B cell (primary cell): ENCODE measurements at regions not wholly inside any gene's neighbourhood (a gene's known extent, or its start where the extent isn't known, plus 50 kb on each side); places are given as distances from the start of the nearest gene placed in this dataset.

Source experiments
- ATAC-seq: fragments of 200-7000 bp; cut with Tn5 transposase; one replicate; pipeline ENCODE4 v1.10.0; 2021; ENCODE audit warnings: low read depth, mild to moderate bottlenecking, moderate number of reproducible peaks, moderate library complexity
- CTCF ChIA-PET: fragments of 350-600 bp; sonication (Branson Sonifier 250); formaldehyde crosslinking; loops from one replicate; lab custom pipeline; 2021; ENCODE audit warnings: antibody characterized with exemption, inconsistent platforms; lab: Charles Lee
- POLR2A ChIA-PET: fragments of 350-600 bp; sonication (Branson Sonifier 250); formaldehyde crosslinking; loops from one replicate; lab custom pipeline; 2021; ENCODE audit warnings: antibody characterized with exemption; lab: Charles Lee
- DNase-seq: peaks from one replicate; pipeline ENCODE4 v3.0.0; 2013
- H2AFZ ChIP-seq: 2 replicates; pipeline ENCODE4 v1.6.1; 2012; ENCODE audit warnings: mild to moderate bottlenecking, low read depth, low read length; ENCODE audit not compliant: insufficient read depth, poor library complexity, severe bottlenecking
- H3K27ac ChIP-seq, 2 donors: 1 replicate in 1 of 2; 2 replicates in 1 of 2; pipeline ENCODE4 v1.5.1; 2012 to 2013; ENCODE audit warnings: low read length in 2 of 2, mild to moderate bottlenecking in 2 of 2, moderate library complexity in 1 of 2
- H3K27me3 ChIP-seq, 4 experiments: fragments of 200-600 bp in 1 of 4; sonication (generic) in 1 of 4; replicated peaks in 1 of 4; 1 replicate in 2 of 4; 2 replicates in 2 of 4; pipeline versions ENCODE4 v1.6.1 to v1.7.0; 2013 to 2016; ENCODE audit warnings: low read length in 3 of 4, mild to moderate bottlenecking in 2 of 4, mixed read lengths in 1 of 4, moderate library complexity in 1 of 4; ENCODE audit not compliant: insufficient read depth in 4 of 4, control insufficient read depth in 3 of 4; ENCODE audit errors: control extremely low read depth in 1 of 4
- H3K36me3 ChIP-seq, 2 experiments: replicated peaks in 1 of 2; 1 replicate in 1 of 2; 2 replicates in 1 of 2; pipeline versions ENCODE4 v1.6.1 to v1.7.1; 2013; ENCODE audit warnings: low read length in 1 of 2; ENCODE audit not compliant: insufficient read depth in 2 of 2, control insufficient read depth in 1 of 2; ENCODE audit errors: control extremely low read depth in 1 of 2, extremely low read depth in 1 of 2
- H3K4me1 ChIP-seq, 2 donors: fragments of 200-600 bp in 1 of 2; sonication (generic) in 1 of 2; 1 replicate in 1 of 2; 2 replicates in 1 of 2; pipeline versions ENCODE4 v1.5.1 to v1.6.1; 2013 to 2017; ENCODE audit warnings: low read length in 2 of 2; ENCODE audit not compliant: control insufficient read depth in 2 of 2, insufficient read depth in 2 of 2
- H3K4me2 ChIP-seq: replicated peaks from 2 replicates; pipeline ENCODE3; 2012; ENCODE audit warnings: mild to moderate bottlenecking, low read depth, low read length; ENCODE audit not compliant: poor library complexity, severe bottlenecking
- H3K4me3 ChIP-seq, 5 experiments: fragments of 200-600 bp in 1 of 5; sonication (generic) in 1 of 5; 1 replicate in 3 of 5; 2 replicates in 2 of 5; pipeline versions ENCODE4 v1.5.1 to v1.7.0; 2011 to 2016; ENCODE audit warnings: low read length in 4 of 5, mild to moderate bottlenecking in 4 of 5, low read depth in 2 of 5, control low read depth in 1 of 5, moderate library complexity in 1 of 5; ENCODE audit not compliant: insufficient read depth in 1 of 5; ENCODE audit errors: control extremely low read depth in 1 of 5, extremely low read depth in 1 of 5
- H3K79me2 ChIP-seq: fragments of 200-600 bp; sonication (generic); one replicate; pipeline ENCODE4 v1.6.0; 2016; ENCODE audit warnings: low read length; ENCODE audit not compliant: control insufficient read depth, insufficient read depth
- H3K9ac ChIP-seq: fragments of 200-600 bp; sonication (generic); 2 replicates; pipeline ENCODE4 v1.6.1; 2017; ENCODE audit warnings: mild to moderate bottlenecking, low read length, moderate library complexity
- H3K9me3 ChIP-seq, 3 donors: one replicate each; pipeline versions ENCODE4 v1.6.1 to v1.7.1; 2013; ENCODE audit warnings: low read length in 2 of 3; ENCODE audit not compliant: control insufficient read depth in 2 of 3, insufficient read depth in 1 of 3; ENCODE audit errors: control extremely low read depth in 1 of 3
- H4K20me1 ChIP-seq: 2 replicates; pipeline ENCODE4 v1.6.0; 2012; ENCODE audit warnings: mild to moderate bottlenecking, low read length; ENCODE audit not compliant: insufficient read depth, control insufficient read depth, poor library complexity, severe bottlenecking
- H3K27ac Mint-ChIP-seq: one replicate; pipeline ENCODE4 v1.8.0; 2021; ENCODE audit warnings: mixed read lengths
- H3K27me3 Mint-ChIP-seq: one replicate; pipeline ENCODE4 v1.8.0; 2021; ENCODE audit warnings: mixed read lengths
- H3K4me1 Mint-ChIP-seq: one replicate; pipeline ENCODE4 v1.8.0; 2021; ENCODE audit warnings: mixed read lengths
- H3K4me3 Mint-ChIP-seq: one replicate; pipeline ENCODE4 v1.8.0; 2021; ENCODE audit warnings: mixed read lengths
- H3K9me3 Mint-ChIP-seq: one replicate; pipeline ENCODE4 v1.8.0; 2022; ENCODE audit warnings: mixed read lengths; ENCODE audit not compliant: insufficient read depth
- EZH2 ChIP-seq: IDR thresholded peaks from 2 replicates; pipeline ENCODE4 v1.6.1; 2012; ENCODE audit warnings: borderline replicate concordance, low read depth, mild to moderate bottlenecking, moderate library complexity, low read length; ENCODE audit not compliant: insufficient read depth, poor library complexity, severe bottlenecking
- WGBS: methylation state at CpG from one replicate; pipeline ENCODE4 v1.1.5; 2013; ENCODE audit warnings: missing lambda C conversion rate; ENCODE audit not compliant: insufficient coverage; 5-methylcytosine and 5-hydroxymethylcytosine counted together
- intact Hi-C: fragments of 100-400 bp; cut with micrococcal nuclease; formaldehyde crosslinking; loops from one replicate; pipeline ENCODE4 v1.10.0; 2022
- TF ChIP-seq, protein P1 (sequence below): fragments of 200-600 bp; IDR thresholded peaks from one replicate; pipeline ENCODE4 v1.8.0; 2022; ENCODE audit warnings: antibody characterized with exemption, mild to moderate bottlenecking

DNA sequence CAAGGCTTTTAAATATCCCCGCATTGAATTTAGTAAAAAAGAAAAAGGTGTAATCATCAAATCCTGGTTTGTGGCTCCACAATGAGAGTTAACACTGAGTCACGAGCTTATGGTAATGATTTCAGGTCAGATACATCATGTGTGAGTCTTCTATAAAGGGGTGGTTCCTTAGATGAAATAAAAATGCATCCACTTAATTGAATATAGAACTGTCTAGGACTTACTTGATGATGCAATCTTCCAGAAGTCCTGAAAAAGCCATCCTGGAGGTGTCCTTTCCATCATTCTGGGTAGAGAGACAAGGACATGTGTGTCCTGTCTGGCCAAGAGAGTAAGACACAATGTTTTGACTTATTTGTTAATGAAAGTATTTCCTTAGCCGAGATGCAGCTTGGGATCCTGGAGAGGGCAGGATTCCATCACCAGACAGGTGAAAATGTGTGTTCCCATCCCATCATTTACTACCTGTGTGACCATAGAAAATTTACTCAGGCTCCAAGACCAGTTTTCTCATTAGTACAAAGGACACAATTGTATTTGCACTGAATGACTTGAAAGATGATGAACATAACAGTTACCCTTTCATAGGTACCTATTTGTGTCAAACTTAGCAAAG is 1539.8 kb upstream of the PIK3C3 start:
- POLR2A ChIA-PET, result no interaction called here
- DNase-seq (no peak), ATAC-seq (no peak)
- Mint-ChIP-seq H3K9me3 (peaks cover 4% of the 10 kb centered on the region), H3K27me3 (no peaks in the 10 kb centered on the region), H3K4me3 (no peak overlapping the region), H3K27ac (no peak overlapping the region), H3K4me1 (no peaks in the 10 kb centered on the region)
- intact Hi-C loops, result no loop called here
- Histone ChIP-seq H3K9ac (no peak overlapping the region), H3K9me3 (no peaks in the 10 kb centered on the region), H2AFZ (no peak overlapping the region), H3K79me2 (no peaks in the 10 kb centered on the region), H3K27me3 (no peaks in the 10 kb centered on the region), H4K20me1 (no peaks in the 10 kb centered on the region), H3K4me3 (no peak overlapping the region), H3K4me1 (no peaks in the 10 kb centered on the region), H3K27ac (no peak overlapping the region), H3K4me2 (no peak overlapping the region), H3K36me3 (no peaks in the 10 kb centered on the region)
- TF ChIP-seq, protein P1, sequence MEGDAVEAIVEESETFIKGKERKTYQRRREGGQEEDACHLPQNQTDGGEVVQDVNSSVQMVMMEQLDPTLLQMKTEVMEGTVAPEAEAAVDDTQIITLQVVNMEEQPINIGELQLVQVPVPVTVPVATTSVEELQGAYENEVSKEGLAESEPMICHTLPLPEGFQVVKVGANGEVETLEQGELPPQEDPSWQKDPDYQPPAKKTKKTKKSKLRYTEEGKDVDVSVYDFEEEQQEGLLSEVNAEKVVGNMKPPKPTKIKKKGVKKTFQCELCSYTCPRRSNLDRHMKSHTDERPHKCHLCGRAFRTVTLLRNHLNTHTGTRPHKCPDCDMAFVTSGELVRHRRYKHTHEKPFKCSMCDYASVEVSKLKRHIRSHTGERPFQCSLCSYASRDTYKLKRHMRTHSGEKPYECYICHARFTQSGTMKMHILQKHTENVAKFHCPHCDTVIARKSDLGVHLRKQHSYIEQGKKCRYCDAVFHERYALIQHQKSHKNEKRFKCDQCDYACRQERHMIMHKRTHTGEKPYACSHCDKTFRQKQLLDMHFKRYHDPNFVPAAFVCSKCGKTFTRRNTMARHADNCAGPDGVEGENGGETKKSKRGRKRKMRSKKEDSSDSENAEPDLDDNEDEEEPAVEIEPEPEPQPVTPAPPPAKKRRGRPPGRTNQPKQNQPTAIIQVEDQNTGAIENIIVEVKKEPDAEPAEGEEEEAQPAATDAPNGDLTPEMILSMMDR, result no peak
- no peak for TF ChIP-seq EZH2
- 100% methylated on average over 1 of the region's 3 CpGs for WGBS
- CTCF ChIA-PET, result no interaction called here

DNA sequence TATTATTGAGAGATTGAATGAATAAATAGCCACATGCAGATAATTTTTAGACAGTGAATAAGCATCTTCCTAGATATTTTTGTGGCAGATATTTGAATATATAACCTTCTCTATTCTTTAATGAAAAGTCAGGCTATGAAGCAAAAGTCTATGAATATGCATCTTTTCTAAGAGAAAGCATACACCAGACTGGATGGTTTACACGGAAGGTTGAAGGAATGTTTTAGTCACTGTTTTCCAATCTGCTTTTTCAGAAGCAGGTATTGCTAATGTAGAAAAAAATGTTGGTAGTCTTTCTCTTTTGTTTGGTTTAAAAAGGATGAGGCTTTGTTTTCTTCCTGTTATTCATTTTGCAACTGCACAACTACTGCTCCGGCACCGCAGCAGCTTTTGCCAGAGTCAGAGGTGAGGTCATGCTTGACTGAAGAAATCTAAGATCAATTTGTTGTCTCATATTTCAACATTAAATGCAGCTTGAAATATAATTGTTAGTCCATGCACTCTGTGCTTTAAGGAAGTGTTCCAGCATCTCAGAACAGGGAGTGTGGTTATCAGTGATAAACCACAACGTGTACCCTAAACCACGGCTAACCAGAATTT is 1540.8 kb upstream of the PIK3C3 start:
- Histone ChIP-seq H3K4me3 (no peak overlapping the region), H3K79me2 (no peaks in the 10 kb centered on the region), H2AFZ (no peak overlapping the region), H3K9ac (no peak overlapping the region), H3K4me2 (no peak overlapping the region), H3K27me3 (no peaks in the 10 kb centered on the region), H3K36me3 (no peaks in the 10 kb centered on the region), H3K27ac (no peak overlapping the region), H4K20me1 (no peaks in the 10 kb centered on the region), H3K4me1 (no peaks in the 10 kb centered on the region), H3K9me3 (no peaks in the 10 kb centered on the region)
- CTCF ChIA-PET, result no interaction called here
- no peaks in the 10 kb centered on the region for H3K27me3 Mint-ChIP-seq
- DNase-seq (no peak), ATAC-seq (no peak)
- intact Hi-C loops, result no loop called here
- WGBS, result no CpG with 5 or more reads among the region's 5 CpGs
- TF ChIP-seq EZH2, result no peak
- TF ChIP-seq, protein P1, result no peak
- H3K27ac Mint-ChIP-seq, result no peak overlapping the region
- no peaks in the 10 kb centered on the region for H3K4me1 Mint-ChIP-seq
- no peak overlapping the region for H3K4me3 Mint-ChIP-seq
- POLR2A ChIA-PET, result no interaction called here
- H3K9me3 Mint-ChIP-seq, result peaks cover 2% of the 10 kb centered on the region
